NCI-H1092 (cell line): ENCODE measurements at regions not wholly inside any gene's neighbourhood (a gene's known extent, or its start where the extent isn't known, plus 50 kb on each side); places are given as distances from the start of the nearest gene placed in this dataset.

ENCODE experiments used
- DNase-seq: peaks from one replicate; lab custom pipeline; 2025; lab: John Stamatoyannopoulos, UW

GRCh38 chr9:26394025-26394424, 498.6 kb downstream of the CAAP1 start:
- no peak for DNase-seq

- DNase-seq = no peak
These were observed 500.0 kb downstream of the CAAP1 start for GRCh38 chr9:26392639-26393038.

- DNase-seq = no peak
These were observed 501.6 kb downstream of the CAAP1 start for GRCh38 chr9:26391036-26391435.

GRCh38 chr9:26375448-26375847, 517.2 kb downstream of the CAAP1 start:
- DNase-seq = no peak

- no peak for DNase-seq
These were observed 519.0 kb downstream of the CAAP1 start for GRCh38 chr9:26373616-26374015.

DNA sequence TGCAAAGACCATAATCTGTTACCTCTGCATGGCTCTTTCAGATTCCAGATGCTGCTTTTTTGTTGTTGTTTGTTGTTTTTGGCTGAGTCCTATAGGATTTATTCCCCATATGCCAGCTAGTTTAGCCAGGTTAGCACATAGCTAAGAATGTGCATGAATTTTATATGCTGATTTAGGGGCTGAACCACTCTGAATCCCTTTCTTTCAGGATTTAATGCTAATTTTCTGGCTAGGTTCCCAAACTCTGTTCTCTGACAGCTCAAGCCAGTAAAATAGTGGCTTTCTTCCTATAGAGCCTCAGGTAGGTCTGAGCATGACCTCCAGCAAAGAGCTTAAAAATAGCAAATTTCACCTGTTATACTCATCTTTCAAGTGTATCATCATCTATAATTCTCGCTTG, 521.4 kb downstream of the CAAP1 start:
- no peak for DNase-seq

DNA sequence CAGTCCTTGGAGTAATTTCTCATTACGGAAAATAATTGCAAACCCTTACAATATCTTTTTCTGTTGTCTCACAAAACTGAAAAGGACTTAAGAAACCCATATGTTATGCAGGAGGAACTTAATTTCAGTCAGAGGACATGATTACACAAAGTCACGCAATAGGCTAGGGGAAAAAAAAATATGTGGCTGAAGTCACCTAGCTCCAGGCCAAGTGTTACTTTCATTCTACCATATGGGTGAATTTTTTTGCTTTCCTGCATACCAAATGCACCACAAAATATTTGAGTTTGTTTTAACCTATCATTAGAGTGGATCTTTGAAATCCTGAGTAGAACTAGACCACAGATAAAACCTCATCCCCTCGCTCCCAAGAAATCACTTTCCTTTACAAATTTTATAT, 523.5 kb downstream of the CAAP1 start:
- no peak for DNase-seq

DNA sequence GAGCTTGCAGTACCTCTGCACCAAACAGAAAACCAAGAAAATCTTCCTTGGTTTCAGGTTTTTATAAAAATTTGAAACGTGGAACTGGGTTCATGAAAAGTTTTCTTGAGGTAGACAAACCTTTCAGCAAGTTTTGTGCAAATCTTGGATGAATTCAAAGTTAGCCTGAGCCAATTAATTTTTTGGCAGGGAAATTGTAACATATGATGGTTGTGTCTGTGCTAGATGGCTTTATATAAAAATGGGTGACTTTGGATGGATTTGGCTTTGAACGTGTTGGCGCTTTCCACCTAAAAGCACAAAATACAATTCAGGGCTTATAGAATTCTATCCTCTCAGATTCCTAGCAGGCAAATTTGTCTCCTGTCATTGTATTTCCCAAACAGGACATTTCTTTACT, 524.4 kb downstream of the CAAP1 start:
- no peak for DNase-seq

DNA sequence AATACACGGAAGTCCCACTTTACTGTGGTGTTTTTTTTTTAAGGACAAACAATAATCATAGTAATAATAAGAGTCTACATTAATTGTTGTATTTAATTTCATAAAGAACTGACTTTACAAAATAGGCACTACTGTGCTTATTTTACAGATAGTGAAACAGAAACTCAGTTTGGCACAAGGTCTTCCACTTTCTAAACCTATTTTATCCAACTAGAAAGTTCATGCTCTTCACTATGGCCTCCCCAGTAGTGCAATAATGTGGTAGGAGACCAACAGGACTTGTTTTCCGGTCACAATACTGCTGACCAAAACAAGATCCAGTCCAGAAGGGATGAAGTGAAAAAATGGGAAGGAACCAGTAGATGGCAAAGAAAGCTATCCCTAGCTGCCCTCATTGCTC, 531.6 kb downstream of the CAAP1 start:
- no peak for DNase-seq

DNA sequence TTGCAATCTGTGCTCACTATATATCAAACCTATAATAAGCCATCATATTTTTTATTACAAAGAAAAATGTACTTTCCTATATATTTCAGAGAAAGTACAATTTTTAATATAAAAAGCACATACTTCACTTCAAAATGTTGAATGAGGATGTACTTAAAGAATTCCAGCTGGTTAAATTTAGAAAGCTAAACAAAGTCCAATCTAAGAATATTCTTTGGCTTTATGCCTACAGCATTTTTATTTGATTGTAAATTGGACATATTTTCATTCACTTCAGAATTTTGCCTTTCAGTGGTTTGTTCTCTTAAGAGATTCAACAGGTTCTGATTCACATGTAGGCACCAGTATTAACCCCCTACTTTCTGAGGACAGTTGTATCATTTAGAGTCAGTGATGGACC, 533.8 kb downstream of the CAAP1 start:
- no peak for DNase-seq

DNA sequence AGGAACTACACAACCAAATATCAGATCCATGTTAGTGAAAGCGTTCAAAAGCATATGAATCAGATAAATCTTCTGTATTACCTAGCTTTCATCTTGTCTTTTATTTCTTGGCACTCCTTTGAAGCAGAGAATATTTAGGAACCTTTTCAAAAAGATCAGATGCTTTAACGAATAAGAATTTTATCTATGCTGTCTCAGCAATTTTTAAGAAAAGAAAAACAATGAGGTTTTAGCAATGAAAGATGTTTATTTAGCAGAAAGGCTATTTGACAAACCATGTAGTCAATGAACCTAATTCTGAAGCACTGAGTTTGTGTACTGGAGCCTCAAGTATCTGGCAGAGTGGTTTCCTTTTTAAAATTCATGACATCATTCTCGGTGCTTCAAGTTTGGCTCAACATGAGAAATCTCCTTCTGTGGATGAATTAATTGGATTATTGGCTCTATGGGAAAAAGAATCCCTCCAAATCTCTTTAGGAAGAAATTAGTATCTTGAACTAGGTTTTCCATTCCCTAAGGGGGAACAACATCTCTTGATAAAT, 534.7 kb downstream of the CAAP1 start:
- peak; percentile 7 for DNase-seq

DNA sequence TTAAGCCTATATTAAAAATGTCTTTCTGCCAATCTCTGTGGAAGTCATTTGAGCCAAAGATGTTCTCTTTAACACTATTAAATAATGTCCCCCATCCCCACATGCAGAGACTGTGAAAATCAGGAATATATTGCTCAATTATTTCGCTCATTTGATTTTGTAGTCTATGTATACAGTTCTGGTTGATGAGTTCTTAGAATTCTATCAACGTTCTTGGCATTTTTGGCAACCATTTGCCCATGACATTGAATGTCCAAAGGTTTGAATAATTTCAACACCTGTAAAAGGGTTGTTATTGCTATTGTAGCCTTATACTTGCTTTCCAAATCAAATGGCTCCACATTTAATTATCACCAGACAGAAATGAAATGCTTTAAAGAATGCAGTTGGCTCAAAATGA, 536.1 kb downstream of the CAAP1 start:
- no peak for DNase-seq

GRCh38 chr9:26346942-26347477, 545.6 kb downstream of the CAAP1 start:
- DNase-seq = no peak

- DNase-seq = no peak
These were observed 551.1 kb downstream of the CAAP1 start for GRCh38 chr9:26341545-26341944.

DNA sequence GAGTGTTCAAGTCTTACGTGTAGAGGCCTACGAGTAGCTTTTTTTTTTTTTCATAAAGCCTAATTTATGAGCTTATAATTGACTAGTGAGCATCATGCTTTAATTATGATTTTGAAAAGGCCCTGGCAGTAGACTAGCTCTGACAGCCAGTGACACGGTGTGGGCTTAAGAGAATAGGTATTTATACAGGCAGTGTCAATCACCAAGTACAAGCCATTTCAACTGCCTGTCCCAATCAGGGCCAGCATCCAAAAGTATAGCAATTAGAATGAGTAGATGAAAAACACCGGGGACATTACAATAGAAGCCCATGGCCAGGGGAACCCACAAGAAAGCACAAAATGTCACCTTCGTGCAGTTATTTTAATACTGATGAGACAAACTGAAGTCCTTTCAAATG, 552.8 kb downstream of the CAAP1 start:
- DNase-seq = no peak

GRCh38 chr9:26335116-26335515, 557.5 kb downstream of the CAAP1 start:
- DNase-seq = no peak

DNA sequence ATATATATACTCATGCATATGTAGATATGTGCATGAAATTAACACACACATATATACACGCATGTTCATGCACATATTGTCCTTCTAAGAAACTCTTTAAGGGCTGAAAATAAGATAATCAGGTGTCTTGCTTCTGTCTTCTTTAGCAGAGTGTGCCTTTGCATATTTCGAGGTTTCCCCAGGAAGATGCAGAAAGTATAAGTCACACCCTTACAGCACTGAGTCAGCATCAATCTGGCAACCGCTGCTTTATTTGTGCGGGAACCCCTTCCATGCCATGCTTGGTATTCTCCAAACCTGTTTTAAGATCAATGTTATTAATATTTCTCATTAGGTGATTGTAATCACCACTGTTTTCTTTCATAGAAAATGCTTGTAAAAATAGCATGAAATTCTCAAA, 557.9 kb downstream of the CAAP1 start:
- no peak for DNase-seq

DNA sequence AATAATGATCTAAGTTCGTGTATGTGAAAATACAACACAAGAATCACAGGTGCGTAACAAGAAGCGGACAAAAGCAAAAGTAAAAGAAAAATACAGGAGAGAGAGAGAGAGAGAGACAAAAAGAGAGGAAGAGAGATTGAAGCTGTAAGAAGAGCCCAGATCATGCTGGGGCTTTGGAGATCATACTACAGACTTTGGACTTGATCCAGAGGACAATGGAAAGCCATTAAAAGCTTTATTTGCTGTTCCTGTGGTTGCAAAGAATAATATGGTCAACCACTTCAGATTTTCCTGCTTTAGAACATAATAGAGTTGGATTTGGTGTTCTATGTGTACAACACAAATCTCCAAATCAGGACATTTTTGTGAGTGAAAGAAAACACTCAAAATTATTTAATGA, 561.4 kb downstream of the CAAP1 start:
- peak; percentile 91 for DNase-seq

GRCh38 chr9:26329974-26330373, 562.6 kb downstream of the CAAP1 start:
- DNase-seq = peak; percentile 11

GRCh38 chr9:26326563-26326962, 566.0 kb downstream of the CAAP1 start:
- peak; percentile 60 for DNase-seq

DNA sequence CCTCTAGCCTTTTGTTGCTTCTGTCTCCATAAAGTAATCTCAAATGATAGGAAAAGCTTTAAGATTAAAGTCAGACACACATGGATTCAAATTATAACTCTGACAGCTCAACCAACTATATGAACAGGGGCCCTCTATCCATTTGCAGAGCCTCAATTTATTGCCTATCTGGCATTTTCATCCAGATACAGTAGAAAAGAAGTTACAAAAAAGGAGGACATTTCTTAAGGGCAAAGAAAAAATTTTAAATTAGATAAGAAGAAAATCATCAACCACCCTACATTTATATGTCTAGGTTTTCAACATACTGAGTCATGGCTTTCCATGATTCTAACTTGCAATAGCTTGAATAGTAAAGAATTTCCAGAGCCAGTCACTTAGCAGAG, 567.2 kb downstream of the CAAP1 start:
- DNase-seq = no peak

DNA sequence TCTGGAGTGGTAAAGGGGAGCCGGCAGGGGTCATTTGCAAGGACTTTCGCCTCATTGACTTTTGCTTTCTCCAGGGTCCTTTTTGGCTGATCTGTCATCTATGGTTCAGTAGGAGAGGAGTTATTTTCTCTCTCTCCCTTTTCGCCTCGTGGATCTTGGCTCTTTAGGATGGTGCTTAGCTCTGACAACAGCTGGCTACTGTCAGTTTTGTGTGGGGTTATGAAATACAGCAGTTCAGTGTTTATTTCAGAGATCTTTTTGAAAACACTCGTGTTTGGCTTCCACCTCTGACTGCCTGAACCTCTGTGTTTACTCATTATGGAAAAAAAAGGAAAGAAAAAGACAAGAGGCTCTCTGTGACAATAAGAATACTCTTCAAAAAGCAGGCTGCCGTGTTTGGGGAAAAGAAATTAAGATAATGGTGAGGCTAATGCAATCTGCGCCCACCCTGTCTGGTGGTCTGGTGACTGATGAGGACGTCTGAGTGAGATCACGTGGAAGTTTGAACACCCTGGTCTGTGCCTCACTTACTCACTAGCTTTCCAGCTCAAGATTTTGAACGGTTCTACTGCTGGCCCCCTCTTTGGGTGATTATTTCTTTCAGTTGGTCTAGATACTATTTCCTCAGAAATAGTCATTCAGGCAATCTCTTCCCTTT, 567.7 kb downstream of the CAAP1 start:
- DNase-seq = no peak

DNA sequence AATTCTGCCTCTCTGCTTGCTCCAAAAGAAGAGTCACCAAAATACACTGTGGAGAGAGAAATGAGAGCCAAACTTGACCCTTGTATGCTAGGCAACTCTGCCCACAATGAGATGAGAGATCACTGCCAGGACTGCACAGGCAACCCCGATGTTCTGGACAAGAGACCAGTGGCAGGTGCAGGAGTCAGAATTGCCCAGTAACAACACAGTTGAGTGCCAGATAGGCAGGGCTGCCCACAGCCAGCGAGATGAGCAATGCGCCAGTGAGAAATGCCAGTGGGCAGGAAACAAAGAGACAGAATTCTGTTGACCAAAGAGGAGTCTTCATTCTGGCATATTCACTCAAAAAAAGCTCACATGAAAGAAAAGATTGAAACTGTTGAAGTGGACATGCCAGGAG, 570.7 kb downstream of the CAAP1 start:
- DNase-seq = no peak

GRCh38 chr9:26319859-26320258, 572.7 kb downstream of the CAAP1 start:
- no peak for DNase-seq
